IMR-90 (cell line): ENCODE measurements at regions not wholly inside any gene's neighbourhood (a gene's known extent, or its start where the extent isn't known, plus 50 kb on each side); places are given as distances from the start of the nearest gene placed in this dataset.

Source experiments
- ATAC-seq: fragments of 200-7000 bp; cut with Tn5 transposase; 2 replicates; pipeline ENCODE4 v1.9.1; 2020; ENCODE audit warnings: low read depth, mild to moderate bottlenecking, moderate library complexity
- BruUV-seq: library from RNA; stranded (reverse); fragments of 400-500 nt; replicated peaks from 2 replicates; lab custom pipeline; 2021; lab: Mats Ljungman, UMichigan
- CTCF ChIA-PET: fragments of 300-600 bp; formaldehyde crosslinking; extraction: SDS; loops from one replicate; lab custom pipeline; 2021; ENCODE audit warnings: antibody characterized with exemption; lab: Yijun Ruan, JAX
- POLR2A ChIA-PET: fragments of 300-600 bp; sonication (Branson Sonifier 250); formaldehyde crosslinking; loops from one replicate; lab custom pipeline; 2022; ENCODE audit warnings: antibody characterized with exemption; ENCODE audit not compliant: unreplicated experiment; lab: Charles Lee
- DNase-seq: peaks from one replicate; pipeline ENCODE4 v3.0.0; 2013
- H2AFZ ChIP-seq: replicated peaks from 2 replicates; pipeline ENCODE3; 2013; ENCODE audit warnings: low read length, mild to moderate bottlenecking; ENCODE audit not compliant: poor library complexity
- H2AK5ac ChIP-seq: 2 replicates; pipeline ENCODE4 v1.6.1; 2013; ENCODE audit warnings: low read depth, low read length, inconsistent platforms
- H2AK9ac ChIP-seq: replicated peaks from 2 replicates; pipeline ENCODE3; 2013; ENCODE audit warnings: mild to moderate bottlenecking, low read depth, low read length, moderate library complexity; ENCODE audit not compliant: poor library complexity
- H2BK120ac ChIP-seq: 2 replicates; pipeline ENCODE4 v1.6.1; 2013; ENCODE audit warnings: low read depth, low read length, inconsistent platforms
- H2BK15ac ChIP-seq: 3 replicates; pipeline ENCODE4 v1.6.1; 2013; ENCODE audit warnings: low read depth, low read length, inconsistent platforms
- H2BK20ac ChIP-seq: 2 replicates; pipeline ENCODE4 v1.6.1; 2013; ENCODE audit warnings: low read depth, mild to moderate bottlenecking, inconsistent platforms, low read length, moderate library complexity
- H2BK5ac ChIP-seq: 2 replicates; pipeline ENCODE4 v1.6.1; 2013; ENCODE audit warnings: mild to moderate bottlenecking, low read depth, low read length, inconsistent platforms; ENCODE audit not compliant: poor library complexity, severe bottlenecking
- H3K14ac ChIP-seq: replicated peaks from 2 replicates; pipeline ENCODE4 v1.6.1; 2013; ENCODE audit warnings: low read depth, low read length, inconsistent platforms
- H3K18ac ChIP-seq: 2 replicates; pipeline ENCODE4 v1.6.1; 2013; ENCODE audit warnings: low read depth, low read length, control low read depth
- H3K23ac ChIP-seq: 2 replicates; pipeline ENCODE4 v1.6.1; 2013; ENCODE audit warnings: low read depth, low read length, inconsistent platforms
- H3K27ac ChIP-seq: 2 replicates; pipeline ENCODE4 v1.5.1; 2013; ENCODE audit warnings: mild to moderate bottlenecking, control low read depth, low read length; ENCODE audit not compliant: insufficient read depth
- H3K27me3 ChIP-seq: 2 replicates; pipeline ENCODE4 v1.6.1; 2013; ENCODE audit warnings: low read length; ENCODE audit not compliant: control insufficient read depth, insufficient read depth
- H3K36me3 ChIP-seq: 2 replicates; pipeline ENCODE4 v1.6.1; 2013; ENCODE audit warnings: low read length, mixed read lengths; ENCODE audit not compliant: control insufficient read depth, insufficient read depth
- H3K4ac ChIP-seq: 2 replicates; pipeline ENCODE4 v1.6.1; 2013; ENCODE audit warnings: low read depth, low read length, inconsistent platforms
- H3K4me1 ChIP-seq: 2 replicates; pipeline ENCODE4 v1.6.1; 2013; ENCODE audit warnings: low read length, mixed read lengths; ENCODE audit not compliant: control insufficient read depth, insufficient read depth
- H3K4me2 ChIP-seq: 2 replicates; pipeline ENCODE4 v1.6.1; 2013; ENCODE audit warnings: low read depth, mild to moderate bottlenecking, control low read depth, low read length, moderate library complexity
- H3K4me3 ChIP-seq: 2 replicates; pipeline ENCODE4 v1.5.1; 2013; ENCODE audit warnings: low read depth, mild to moderate bottlenecking, control low read depth, low read length, moderate library complexity; ENCODE audit not compliant: insufficient read depth
- H3K56ac ChIP-seq: 2 replicates; pipeline ENCODE4 v1.6.1; 2013; ENCODE audit warnings: low read length, inconsistent platforms; ENCODE audit not compliant: insufficient read depth; ENCODE audit errors: extremely low read depth
- H3K79me1 ChIP-seq, 2 experiments: 2 replicates each; pipeline ENCODE4 v1.6.1; 2013; ENCODE audit warnings: low read length in 2 of 2, inconsistent platforms in 1 of 2, low read depth in 1 of 2
- H3K9ac ChIP-seq: 2 replicates; pipeline ENCODE4 v1.6.1; 2013; ENCODE audit warnings: low read depth, low read length, control low read depth
- H3K9me1 ChIP-seq: 2 replicates; pipeline ENCODE4 v1.6.1; 2013; ENCODE audit warnings: low read length, inconsistent platforms; ENCODE audit not compliant: insufficient read depth
- H3K9me3 ChIP-seq: 2 replicates; pipeline ENCODE4 v1.6.1; 2013; ENCODE audit warnings: low read length; ENCODE audit not compliant: control insufficient read depth, insufficient read depth
- H4K20me1 ChIP-seq: 2 replicates; pipeline ENCODE4 v1.6.1; 2013; ENCODE audit warnings: low read length, inconsistent platforms; ENCODE audit not compliant: insufficient read depth
- H4K5ac ChIP-seq: 2 replicates; pipeline ENCODE4 v1.6.1; 2013; ENCODE audit warnings: mild to moderate bottlenecking, low read depth, low read length, control low read depth
- H4K8ac ChIP-seq, 2 experiments: 2 replicates each; pipeline ENCODE4 v1.6.1; 2013; ENCODE audit warnings: low read depth in 2 of 2, low read length in 2 of 2, control low read depth in 1 of 2, inconsistent platforms in 1 of 2
- H4K91ac ChIP-seq: 2 replicates; pipeline ENCODE4 v1.6.1; 2013; ENCODE audit warnings: low read depth, low read length, inconsistent platforms; ENCODE audit not compliant: insufficient read depth
- BHLHE40 ChIP-seq: fragments of 150-350 bp; IDR thresholded peaks from 2 replicates; pipeline ENCODE4 v1.6.1; 2016; ENCODE audit warnings: mild to moderate bottlenecking, low read depth, low read length
- CEBPB ChIP-seq: IDR thresholded peaks from 2 replicates; pipeline ENCODE4 v1.6.1; 2012; ENCODE audit warnings: low read depth, low read length, improper control_type of control experiment
- ELK1 ChIP-seq: fragments of 150-350 bp; IDR thresholded peaks from 2 replicates; pipeline ENCODE4 v1.6.1; 2016; ENCODE audit warnings: low read depth, mild to moderate bottlenecking, low read length, moderate library complexity, borderline replicate concordance
- FOS ChIP-seq: fragments of 150-350 bp; IDR thresholded peaks from 2 replicates; pipeline ENCODE4 v1.6.1; 2016; ENCODE audit warnings: low read depth, low read length
- MAFK ChIP-seq: IDR thresholded peaks from 2 replicates; pipeline ENCODE4 v1.6.1; 2012; ENCODE audit warnings: low read depth, low read length, improper control_type of control experiment
- MAZ ChIP-seq: IDR thresholded peaks from 2 replicates; pipeline ENCODE4 v1.6.1; 2012; ENCODE audit warnings: low read depth, mild to moderate bottlenecking, low read length, improper control_type of control experiment, moderate library complexity, borderline replicate concordance
- MXI1 ChIP-seq: IDR thresholded peaks from 2 replicates; pipeline ENCODE4 v1.6.1; 2012; ENCODE audit warnings: low read depth, mild to moderate bottlenecking, low read length, moderate library complexity, borderline replicate concordance
- RAD21 ChIP-seq: IDR thresholded peaks from 2 replicates; pipeline ENCODE4 v1.6.1; 2012; ENCODE audit warnings: low read length, improper control_type of control experiment
- RCOR1 ChIP-seq: IDR thresholded peaks from 2 replicates; pipeline ENCODE4 v1.6.1; 2012; ENCODE audit warnings: mild to moderate bottlenecking, low read length, improper control_type of control experiment; ENCODE audit not compliant: insufficient replicate concordance
- RFX5 ChIP-seq: IDR thresholded peaks from 2 replicates; pipeline ENCODE4 v1.8.0; 2012; ENCODE audit warnings: low read depth, mild to moderate bottlenecking, low read length, moderate library complexity
- USF2 ChIP-seq: fragments of 150-350 bp; IDR thresholded peaks from 2 replicates; pipeline ENCODE4 v1.6.1; 2017; ENCODE audit warnings: mild to moderate bottlenecking, antibody characterized with exemption, low read length, low read depth
- WGBS, 2 experiments: methylation state at CpG; one replicate each; pipeline versions ENCODE4 v1.1.5 to v1.1.7; 2013; ENCODE audit warnings: missing lambda C conversion rate in 2 of 2; ENCODE audit not compliant: insufficient read length in 1 of 2; ENCODE audit errors: extremely low coverage in 2 of 2; 5-methylcytosine and 5-hydroxymethylcytosine counted together
- dilution Hi-C: fragments of 300-500 bp; cut with HindIII; formaldehyde crosslinking; loops from one replicate; pipeline ENCODE4 v1.14.3; 2018; ENCODE audit warnings: low sequenced_read_pairs; ENCODE audit not compliant: unreplicated experiment
- in situ Hi-C: fragments of 300-500 bp; cut with MboI; formaldehyde crosslinking; loops from 3 replicates; pipeline ENCODE4 v1.14.3; 2019; ENCODE audit warnings: low sequenced_read_pairs, inconsistent platforms, mixed read lengths
- intact Hi-C: fragments of 100-400 bp; cut with micrococcal nuclease; formaldehyde crosslinking; loops from 2 replicates; pipeline ENCODE4 v1.10.0; 2022

GRCh38 chr13:112141643-112142400 lies 74.9 kb downstream of the SOX1 start:
- no peaks in the 10 kb centered on the region for H3K4me1 ChIP-seq
- no peak overlapping the region for H2AK9ac ChIP-seq
- no peak overlapping the region for H3K4me3 ChIP-seq
- H2AK5ac ChIP-seq = no peak overlapping the region
- no peak overlapping the region for H3K4me2 ChIP-seq
- dilution Hi-C loops = no loop called here
- no peak overlapping the region for H4K8ac ChIP-seq
- no peak overlapping the region for H2BK120ac ChIP-seq
- no peak overlapping the region for H4K5ac ChIP-seq
- H2BK20ac ChIP-seq = no peak overlapping the region
- ATAC-seq = no peak
- H2BK15ac ChIP-seq = no peak overlapping the region
- no peaks in the 10 kb centered on the region for H3K79me1 ChIP-seq
- WGBS, 2 experiments = 44% methylated on average over 3 of the region's 11 CpGs; no CpG with 5 or more reads in 1 of the 2 experiments
- in situ Hi-C loops = no loop called here
- H3K14ac ChIP-seq = no peak overlapping the region
- no peak overlapping the region for H3K56ac ChIP-seq
- no peak overlapping the region for H3K4ac ChIP-seq
- H4K20me1 ChIP-seq = no peaks in the 10 kb centered on the region
- H4K91ac ChIP-seq = no peak overlapping the region
- peaks cover 51% of the 10 kb centered on the region for H3K9me3 ChIP-seq
- H2BK5ac ChIP-seq = no peak overlapping the region
- no peak overlapping the region for H3K23ac ChIP-seq
- no peaks in the 10 kb centered on the region for H3K36me3 ChIP-seq
- no peak overlapping the region for H2AFZ ChIP-seq
- TF ChIP-seq USF2 = no peak
- no peak for TF ChIP-seq FOS
- no peak for TF ChIP-seq MXI1
- no peak for TF ChIP-seq CEBPB
- TF ChIP-seq MAZ = no peak
- TF ChIP-seq ELK1 = no peak
- no peak for TF ChIP-seq RFX5
- no peak for TF ChIP-seq RCOR1
- no peak for TF ChIP-seq MAFK
- no peak for TF ChIP-seq RAD21
- no peak for TF ChIP-seq BHLHE40
- no peak overlapping the region for H3K9ac ChIP-seq
- H3K27me3 ChIP-seq = no peaks in the 10 kb centered on the region
- POLR2A ChIA-PET = no interaction called here
- CTCF ChIA-PET = no interaction called here
- no peak for DNase-seq
- no TSS peak for BruUV-seq
- intact Hi-C loops = no loop called here
- no peaks in the 10 kb centered on the region for H3K9me1 ChIP-seq
- H3K27ac ChIP-seq = no peak overlapping the region
- H3K18ac ChIP-seq = no peak overlapping the region
